Neural cell (in vitro differentiated cells): ENCODE measurements at regions not wholly inside any gene's neighbourhood (a gene's known extent, or its start where the extent isn't known, plus 50 kb on each side); places are given as distances from the start of the nearest gene placed in this dataset.

Source experiments
- H2AFZ ChIP-seq: fragments of 200-600, 300-800 bp; sonication (generic), shearing (Covaris generic); 2 replicates; pipeline ENCODE4 v1.6.0; 2014; ENCODE audit warnings: low read depth, mild to moderate bottlenecking, antibody characterized with exemption, low read length, moderate library complexity
- H3F3A ChIP-seq: fragments of 200-600 bp; shearing (Covaris generic); 2 replicates; pipeline ENCODE4 v1.6.1; 2016; ENCODE audit warnings: mild to moderate bottlenecking, moderate library complexity, mixed read lengths, antibody characterized with exemption, low read length; ENCODE audit not compliant: insufficient read depth, poor library complexity, severe bottlenecking
- H3K27ac ChIP-seq: fragments of 200-600, 300-800 bp; sonication (generic), shearing (Covaris generic); 2 replicates; pipeline ENCODE4 v1.5.1; 2014; ENCODE audit warnings: mild to moderate bottlenecking, low read length, moderate library complexity
- H3K27me3 ChIP-seq: fragments of 300-800, 200-600 bp; sonication (generic), shearing (Covaris generic); 2 replicates; pipeline ENCODE4 v1.6.0; 2014; ENCODE audit warnings: mild to moderate bottlenecking, low read depth, low read length, moderate library complexity; ENCODE audit not compliant: insufficient read depth
- H3K36me3 ChIP-seq: fragments of 300-800, 200-600 bp; sonication (generic), shearing (Covaris generic); 2 replicates; pipeline ENCODE4 v1.5.1; 2014; ENCODE audit warnings: mild to moderate bottlenecking, antibody characterized with exemption, low read length, moderate library complexity; ENCODE audit not compliant: insufficient read depth
- H3K4me2 ChIP-seq: fragments of 300-800, 200-600 bp; sonication (generic), shearing (Covaris generic); 2 replicates; pipeline ENCODE4 v1.6.0; 2014; ENCODE audit warnings: mild to moderate bottlenecking, low read length
- H3K4me3 ChIP-seq: fragments of 300-800, 200-600 bp; sonication (generic), shearing (Covaris generic); 2 replicates; pipeline ENCODE4 v1.5.1; 2014; ENCODE audit warnings: mild to moderate bottlenecking, low read length, moderate library complexity
- H3K79me2 ChIP-seq: fragments of 200-600 bp; shearing (Covaris generic); replicated peaks from 2 replicates; pipeline ENCODE4 v1.6.0; 2014; ENCODE audit warnings: mild to moderate bottlenecking, low read length, moderate library complexity; ENCODE audit not compliant: insufficient read depth
- H3K9ac ChIP-seq: fragments of 300-800, 200-600 bp; sonication (generic), shearing (Covaris generic); 2 replicates; pipeline ENCODE4 v1.6.1; 2016; ENCODE audit warnings: mild to moderate bottlenecking, low read length, mixed read lengths
- H3K9me2 ChIP-seq: fragments of 200-600 bp; shearing (Covaris generic); 2 replicates; pipeline ENCODE4 v1.6.1; 2016; ENCODE audit warnings: mild to moderate bottlenecking, low read length, mixed read lengths; ENCODE audit not compliant: insufficient read depth
- H3K9me3 ChIP-seq: fragments of 200-600, 300-800 bp; sonication (generic), shearing (Covaris generic); 2 replicates; pipeline ENCODE4 v1.6.1; 2016; ENCODE audit warnings: mild to moderate bottlenecking, mixed run types, low read length, moderate library complexity, mixed read lengths
- H4K20me1 ChIP-seq: fragments of 200-600 bp; shearing (Covaris generic); 2 replicates; pipeline ENCODE4 v1.6.1; 2016; ENCODE audit warnings: mild to moderate bottlenecking, mixed run types; ENCODE audit not compliant: insufficient read depth
- EP300 ChIP-seq: fragments of 450-650 bp; conservative IDR thresholded peaks from 2 replicates; pipeline ENCODE4 v1.6.1; 2014; ENCODE audit warnings: antibody characterized with exemption, mild to moderate bottlenecking, moderate library complexity; ENCODE audit not compliant: poor library complexity, severe bottlenecking
- EZH2 ChIP-seq: fragments of 200-600, 300-800 bp; shearing (Covaris generic), sonication (generic); IDR thresholded peaks from 2 replicates; pipeline ENCODE4 v1.6.1; 2014; ENCODE audit warnings: antibody characterized with exemption, low read length, borderline replicate concordance, mild to moderate bottlenecking; ENCODE audit not compliant: insufficient read depth, poor library complexity, severe bottlenecking
- MXI1 ChIP-seq: fragments of 450-650 bp; conservative IDR thresholded peaks from 2 replicates; pipeline ENCODE4 v1.6.1; 2014; ENCODE audit warnings: antibody characterized with exemption, mild to moderate bottlenecking; ENCODE audit not compliant: poor library complexity, severe bottlenecking
- POLR2AphosphoS5 ChIP-seq: IDR thresholded peaks from 2 replicates; pipeline ENCODE4 v1.6.1; 2012
- RAD21 ChIP-seq: fragments of 450-650 bp; conservative IDR thresholded peaks from 2 replicates; pipeline ENCODE4 v1.6.1; 2014; ENCODE audit warnings: antibody characterized with exemption, mild to moderate bottlenecking, moderate library complexity
- REST ChIP-seq: IDR thresholded peaks from 2 replicates; pipeline ENCODE4 v1.6.1; 2012; ENCODE audit warnings: borderline replicate concordance
- SMC3 ChIP-seq: fragments of 450-650 bp; conservative IDR thresholded peaks from 2 replicates; pipeline ENCODE4 v1.6.1; 2014; ENCODE audit warnings: antibody characterized with exemption, mild to moderate bottlenecking, moderate library complexity; ENCODE audit not compliant: poor library complexity
- TAF1 ChIP-seq: IDR thresholded peaks from 2 replicates; pipeline ENCODE4 v1.6.1; 2012; ENCODE audit warnings: low read depth
- TF ChIP-seq, protein P1 (sequence below): fragments of 450-650 bp; IDR thresholded peaks from 2 replicates; pipeline ENCODE4 v1.5.1; 2014; ENCODE audit warnings: antibody characterized with exemption, mild to moderate bottlenecking, moderate library complexity; ENCODE audit not compliant: poor library complexity, severe bottlenecking

DNA sequence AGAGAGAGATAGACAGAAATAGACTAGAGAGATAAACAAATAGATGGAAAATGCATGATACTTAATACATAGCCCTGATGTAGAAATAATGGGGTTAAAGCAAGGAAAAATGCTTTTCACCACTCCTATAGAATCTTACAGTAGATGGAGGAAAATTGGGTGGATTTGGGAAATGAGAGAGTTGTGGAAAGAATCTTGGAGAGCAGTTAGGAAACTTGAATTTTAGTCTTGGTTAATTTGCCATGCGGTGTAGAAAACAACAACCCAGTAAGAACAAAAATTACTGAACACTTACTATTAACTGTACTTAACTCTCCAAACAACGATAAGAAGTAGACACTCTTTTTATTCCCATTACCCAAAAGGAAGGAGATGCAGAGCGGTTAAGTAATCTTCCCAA, 329.8 kb downstream of the ZNF608 start:
- Histone ChIP-seq H3K9ac (no peak overlapping the region), H3K79me2 (no peaks in the 10 kb centered on the region), H4K20me1 (no peaks in the 10 kb centered on the region), H3K27ac (no peak overlapping the region), H3K27me3 (no peaks in the 10 kb centered on the region), H3K9me3 (no peaks in the 10 kb centered on the region), H3F3A (no peaks in the 10 kb centered on the region), H3K4me3 (no peak overlapping the region), H2AFZ (no peak overlapping the region), H3K4me2 (no peak overlapping the region), H3K36me3 (no peaks in the 10 kb centered on the region), H3K9me2 (no peaks in the 10 kb centered on the region)
- TF ChIP-seq, protein P1, sequence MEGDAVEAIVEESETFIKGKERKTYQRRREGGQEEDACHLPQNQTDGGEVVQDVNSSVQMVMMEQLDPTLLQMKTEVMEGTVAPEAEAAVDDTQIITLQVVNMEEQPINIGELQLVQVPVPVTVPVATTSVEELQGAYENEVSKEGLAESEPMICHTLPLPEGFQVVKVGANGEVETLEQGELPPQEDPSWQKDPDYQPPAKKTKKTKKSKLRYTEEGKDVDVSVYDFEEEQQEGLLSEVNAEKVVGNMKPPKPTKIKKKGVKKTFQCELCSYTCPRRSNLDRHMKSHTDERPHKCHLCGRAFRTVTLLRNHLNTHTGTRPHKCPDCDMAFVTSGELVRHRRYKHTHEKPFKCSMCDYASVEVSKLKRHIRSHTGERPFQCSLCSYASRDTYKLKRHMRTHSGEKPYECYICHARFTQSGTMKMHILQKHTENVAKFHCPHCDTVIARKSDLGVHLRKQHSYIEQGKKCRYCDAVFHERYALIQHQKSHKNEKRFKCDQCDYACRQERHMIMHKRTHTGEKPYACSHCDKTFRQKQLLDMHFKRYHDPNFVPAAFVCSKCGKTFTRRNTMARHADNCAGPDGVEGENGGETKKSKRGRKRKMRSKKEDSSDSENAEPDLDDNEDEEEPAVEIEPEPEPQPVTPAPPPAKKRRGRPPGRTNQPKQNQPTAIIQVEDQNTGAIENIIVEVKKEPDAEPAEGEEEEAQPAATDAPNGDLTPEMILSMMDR = no peak
- no peak for TF ChIP-seq POLR2AphosphoS5
- TF ChIP-seq RAD21 = no peak
- TF ChIP-seq REST = no peak
- no peak for TF ChIP-seq EP300
- TF ChIP-seq MXI1 = no peak
- TF ChIP-seq EZH2 = no peak
- TF ChIP-seq SMC3 = no peak
- TF ChIP-seq TAF1 = no peak

DNA sequence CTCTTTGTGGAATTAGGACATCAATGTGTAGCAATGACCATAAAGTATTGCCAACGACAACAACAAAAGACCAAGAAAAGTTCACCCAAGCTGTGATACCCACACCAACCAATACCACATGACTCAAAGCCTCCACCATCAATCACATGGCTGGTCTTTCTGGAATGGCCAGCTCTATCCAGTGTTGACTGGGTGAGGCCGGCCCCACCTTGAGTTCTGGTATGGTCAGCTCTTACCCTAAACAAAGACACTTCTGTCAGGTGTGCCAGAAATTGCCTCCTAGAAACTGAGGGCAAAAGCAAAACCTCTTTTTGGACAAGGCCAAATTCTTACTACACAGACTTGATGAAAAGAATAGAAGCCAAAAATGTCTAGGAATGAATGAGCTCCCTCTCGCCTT, 331.5 kb downstream of the ZNF608 start:
- no peaks in the 10 kb centered on the region for H3K27me3 ChIP-seq
- no peaks in the 10 kb centered on the region for H3K9me3 ChIP-seq
- no peaks in the 10 kb centered on the region for H3K9me2 ChIP-seq
- no peaks in the 10 kb centered on the region for H4K20me1 ChIP-seq
- no peaks in the 10 kb centered on the region for H3F3A ChIP-seq
- no peak overlapping the region for H3K4me3 ChIP-seq
- no peak overlapping the region for H3K9ac ChIP-seq
- no peaks in the 10 kb centered on the region for H3K36me3 ChIP-seq
- no peak overlapping the region for H3K4me2 ChIP-seq
- no peaks in the 10 kb centered on the region for H3K79me2 ChIP-seq
- no peak overlapping the region for H2AFZ ChIP-seq
- no peak overlapping the region for H3K27ac ChIP-seq
- TF ChIP-seq TAF1 (no peak), REST (no peak), EP300 (no peak), EZH2 (no peak), SMC3 (no peak), MXI1 (no peak), POLR2AphosphoS5 (no peak), RAD21 (no peak)
- TF ChIP-seq, protein P1 = no peak
